HG03460 (cell line): ENCODE measurements at regions not wholly inside any gene's neighbourhood (a gene's known extent, or its start where the extent isn't known, plus 50 kb on each side); places are given as distances from the start of the nearest gene placed in this dataset.

ENCODE experiments used
- ATAC-seq: cut with Tn5 transposase; IDR thresholded peaks from one replicate; pipeline ENCODE4 v1.9.1; 2021; ENCODE audit not compliant: unreplicated experiment

- ATAC-seq = no peak
Measured at GRCh38 chr16:86052115-86052670, 153.2 kb downstream of the IRF8 start.

DNA sequence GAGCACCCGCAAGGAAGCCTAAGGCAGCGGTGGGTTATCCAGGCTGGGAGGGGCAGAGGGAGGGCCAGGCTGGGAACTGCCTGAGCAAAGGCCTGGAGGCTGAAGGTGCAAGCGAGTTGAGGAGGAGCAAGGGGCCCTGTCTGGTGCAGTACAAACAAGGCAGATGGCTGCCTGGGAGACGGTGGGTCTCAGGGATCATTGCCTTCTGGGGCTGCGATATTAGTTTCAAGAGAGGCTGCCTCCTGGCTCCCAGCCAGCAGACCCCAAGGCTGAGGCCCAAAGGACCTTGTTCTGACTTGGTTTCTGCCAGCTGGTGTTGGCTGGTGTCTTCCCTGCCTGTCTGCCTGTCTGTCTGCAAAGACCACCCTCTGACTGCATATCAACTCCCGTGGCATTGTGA, 154.0 kb downstream of the IRF8 start:
- ATAC-seq = no peak

DNA sequence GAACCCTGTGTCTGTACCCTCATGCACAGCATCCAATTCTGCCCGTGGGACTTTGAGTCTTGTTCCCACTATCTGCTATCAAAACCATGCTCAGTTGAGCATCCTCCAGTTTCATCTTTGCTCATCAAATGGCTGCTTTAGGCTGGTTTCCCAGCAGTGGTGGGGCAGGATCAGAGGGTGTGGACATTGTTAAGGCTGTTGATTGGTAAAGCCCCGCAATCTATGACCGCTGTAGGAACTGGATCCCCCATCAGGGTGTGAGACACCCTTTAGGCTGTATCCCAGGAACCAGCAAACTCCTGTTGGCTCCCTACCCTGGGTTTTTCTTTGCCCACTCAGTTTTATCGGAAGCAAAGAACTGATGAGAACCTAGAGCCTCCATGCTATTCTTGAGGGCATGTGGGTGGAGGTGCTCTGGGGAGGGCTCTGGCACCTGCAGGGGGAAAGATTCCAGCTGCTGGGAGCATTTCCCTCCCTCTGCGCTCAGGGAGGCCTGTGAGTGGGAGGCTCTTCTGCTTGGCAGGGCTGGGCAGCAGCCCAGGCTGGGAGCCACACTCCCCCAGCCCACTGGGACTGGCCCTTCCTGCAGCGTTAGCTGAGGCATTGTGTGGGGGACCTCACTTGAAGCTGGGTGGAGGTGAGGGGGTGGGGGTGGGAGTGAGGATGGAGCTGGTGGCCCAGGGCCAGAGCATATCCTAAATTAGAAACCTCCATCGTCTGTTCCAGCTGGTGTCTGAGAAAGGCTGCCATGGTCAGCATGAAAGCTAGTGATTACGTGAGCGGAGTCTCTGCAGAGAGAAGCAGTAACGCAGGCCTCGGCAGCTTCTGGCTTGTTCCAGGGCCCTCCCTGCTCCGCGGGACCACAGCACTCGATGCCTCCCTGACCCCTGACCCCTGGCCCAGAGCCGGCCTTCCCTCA, 160.6 kb downstream of the IRF8 start:
- ATAC-seq = no peak

- no peak for ATAC-seq
Measured at GRCh38 chr16:86060381-86061317, 161.7 kb downstream of the IRF8 start.

DNA sequence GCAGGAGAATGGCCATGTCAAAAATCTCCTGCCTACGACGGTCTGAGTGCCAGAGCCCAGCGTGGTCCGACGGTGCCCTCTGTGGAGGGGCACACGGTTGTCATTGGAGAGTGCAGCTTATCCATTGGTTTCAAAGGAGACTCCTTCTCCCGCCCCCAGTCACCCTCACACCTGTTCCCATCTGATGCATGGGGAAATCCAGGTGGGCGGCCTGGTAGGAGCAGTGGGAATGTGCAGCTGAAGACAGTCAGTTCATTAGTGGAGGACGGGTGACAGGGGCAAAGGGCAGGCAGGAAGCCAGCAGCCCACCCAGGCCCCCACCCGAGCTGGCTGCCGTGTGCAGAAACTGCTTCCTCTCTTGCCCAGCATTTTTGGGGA, 162.3 kb downstream of the IRF8 start:
- no peak for ATAC-seq

DNA sequence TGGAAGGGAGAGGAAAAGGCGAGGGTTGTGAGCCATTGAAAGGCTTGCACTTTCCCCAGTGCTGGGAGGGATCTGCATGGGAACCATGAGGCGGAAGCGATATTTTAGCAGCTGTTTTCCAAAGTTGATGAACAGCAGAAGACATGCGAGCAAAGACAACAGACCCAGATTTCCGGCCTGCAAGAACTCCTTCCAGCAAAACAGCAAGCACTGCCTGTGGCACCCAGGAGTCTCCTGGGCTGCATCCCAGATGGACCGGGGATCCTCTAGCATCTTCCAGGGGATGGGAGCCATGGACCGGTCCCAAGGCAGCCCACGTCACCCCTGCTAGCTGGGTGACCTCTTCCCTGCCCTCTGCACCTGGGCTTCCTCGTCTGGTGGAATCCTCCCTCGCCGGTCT, 162.8 kb downstream of the IRF8 start:
- ATAC-seq = no peak

GRCh38 chr16:86062271-86062965, 163.5 kb downstream of the IRF8 start:
- no peak for ATAC-seq

GRCh38 chr16:86063760-86064405, 164.9 kb downstream of the IRF8 start:
- no peak for ATAC-seq

DNA sequence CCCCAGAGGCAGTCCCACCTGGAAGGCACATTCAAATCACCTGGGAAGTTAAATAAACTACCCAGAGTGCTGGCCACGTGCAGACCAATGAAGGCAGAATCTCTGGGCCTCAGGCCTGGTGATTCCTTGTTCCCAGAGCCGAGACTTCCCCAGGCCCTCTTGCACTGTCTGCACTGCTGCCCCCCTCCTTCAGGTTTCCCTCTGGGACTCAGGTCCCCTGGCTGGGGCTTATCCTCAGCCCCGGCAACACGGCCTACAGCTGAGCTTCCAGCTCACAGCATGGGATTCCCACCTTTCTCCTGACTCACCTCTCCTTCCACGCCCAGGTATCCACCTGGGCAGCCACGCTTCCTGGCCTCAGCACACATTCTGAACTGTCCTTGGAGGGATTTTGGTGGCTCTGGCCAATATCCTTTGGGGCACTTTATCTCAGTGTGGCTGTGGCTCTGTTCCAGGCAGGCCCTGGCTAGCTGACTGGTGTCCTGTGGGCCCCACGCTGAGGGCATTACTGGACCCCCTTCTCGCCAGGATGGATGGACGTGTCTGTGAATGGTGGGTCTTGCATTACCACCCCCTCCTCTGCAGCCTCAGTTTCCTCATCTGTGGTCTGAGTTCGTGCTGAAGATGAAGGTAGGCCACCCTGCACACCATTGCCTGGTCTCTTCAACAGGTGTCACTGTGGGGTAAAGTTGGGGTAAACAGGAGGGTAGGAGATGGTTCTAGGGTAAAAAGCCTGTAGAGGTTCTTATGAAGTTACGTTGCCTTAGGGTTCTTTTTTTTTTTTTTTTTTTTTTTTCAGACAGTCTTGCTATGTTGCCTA, 165.7 kb downstream of the IRF8 start:
- ATAC-seq = no peak

- no peak for ATAC-seq
Measured at GRCh38 chr16:86065711-86066110, 166.7 kb downstream of the IRF8 start.

DNA sequence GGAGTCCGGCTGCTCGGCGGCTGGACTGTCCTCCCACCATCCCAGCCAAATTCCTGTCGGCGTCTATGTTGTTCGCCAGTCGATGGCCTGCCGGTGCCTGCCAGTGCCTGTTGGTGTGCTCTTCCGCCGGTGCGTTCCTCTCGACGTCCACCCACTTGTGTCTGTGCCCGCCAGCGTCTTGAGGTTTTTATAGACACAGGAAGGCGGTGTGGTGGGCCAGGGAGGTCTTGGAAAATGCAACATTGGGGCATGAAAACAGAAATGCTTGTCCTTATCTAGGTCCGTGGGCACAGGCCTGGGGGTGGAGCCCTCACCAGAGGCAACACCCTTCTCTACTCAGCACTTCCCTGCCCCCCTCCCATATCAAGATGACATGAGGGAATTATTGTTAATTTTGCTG, 167.8 kb downstream of the IRF8 start:
- ATAC-seq = no peak

DNA sequence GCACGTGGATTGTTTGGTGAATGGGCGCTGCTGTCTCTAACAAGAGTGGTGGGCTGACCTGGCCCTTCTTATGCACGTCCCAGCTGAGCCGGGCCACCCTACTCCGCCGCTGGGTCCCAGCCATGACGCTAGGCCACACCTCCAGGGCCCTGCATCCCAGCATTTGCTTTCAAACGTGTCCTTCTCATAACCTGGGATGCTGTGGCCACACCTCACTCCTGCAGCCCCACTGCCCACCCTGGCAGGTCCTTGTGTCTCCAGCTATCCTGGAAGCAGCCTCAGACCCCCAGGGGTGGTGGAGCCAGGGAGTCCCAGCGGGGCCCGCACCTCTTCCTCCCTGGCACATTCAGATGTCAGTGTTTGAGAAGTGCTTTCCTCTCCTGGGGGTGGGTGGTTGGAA, 168.6 kb downstream of the IRF8 start:
- ATAC-seq = no peak

GRCh38 chr16:86067936-86068335, 169.0 kb downstream of the IRF8 start:
- ATAC-seq = no peak

- ATAC-seq = no peak
Measured at GRCh38 chr16:86068722-86069121, 169.8 kb downstream of the IRF8 start.

- no peak for ATAC-seq
Measured at GRCh38 chr16:86069736-86070298, 170.9 kb downstream of the IRF8 start.

DNA sequence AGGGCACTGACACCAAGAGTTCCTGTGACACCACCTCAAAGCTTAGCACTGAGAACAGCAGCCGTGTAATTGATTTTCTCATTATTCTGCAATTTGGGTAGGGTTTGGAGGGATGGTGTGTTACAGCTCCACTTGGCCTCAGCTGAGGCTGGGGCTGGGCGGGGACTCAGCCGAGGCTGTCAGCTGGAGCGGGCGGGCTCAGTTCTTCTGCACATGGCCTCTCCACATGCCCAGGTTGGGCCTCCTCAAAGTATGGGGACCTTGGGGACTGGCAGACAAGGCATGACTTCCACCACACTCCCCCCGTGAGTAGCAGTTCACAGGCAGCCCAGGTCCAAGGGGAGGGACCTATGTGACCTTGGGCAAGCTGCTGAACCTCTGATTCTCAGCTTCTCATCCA, 171.5 kb downstream of the IRF8 start:
- ATAC-seq = no peak

GRCh38 chr16:86070971-86071370, 172.0 kb downstream of the IRF8 start:
- no peak for ATAC-seq

DNA sequence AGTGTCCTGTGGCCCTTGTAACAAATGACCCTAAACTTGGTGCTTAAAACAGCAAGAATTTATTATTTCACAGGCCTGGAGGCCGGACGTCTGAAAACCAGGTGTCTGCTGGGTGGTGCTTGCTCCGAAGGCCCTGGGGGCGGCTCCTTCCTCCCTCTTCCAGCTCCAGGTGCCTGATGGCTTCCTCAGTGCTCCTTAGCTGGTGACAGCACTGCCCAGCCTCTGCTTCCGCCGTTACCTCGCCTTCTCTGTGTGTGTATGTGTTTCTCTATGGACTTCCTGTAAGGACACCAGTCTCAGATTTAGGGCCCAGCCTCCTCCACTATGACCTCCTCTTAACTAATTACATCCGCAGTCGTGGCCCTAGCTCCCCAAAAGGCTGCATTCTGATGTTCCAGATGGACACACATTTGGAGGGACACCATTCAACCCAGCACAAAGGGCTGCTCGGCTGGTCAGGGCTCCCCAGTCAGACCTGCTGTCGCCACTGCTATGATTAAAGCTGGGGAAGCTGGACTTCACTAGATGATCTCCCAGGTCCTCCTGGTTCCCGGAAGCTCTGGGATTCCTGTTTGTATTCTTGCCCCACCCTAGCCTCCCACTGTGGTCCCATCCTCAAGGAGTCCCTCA, 172.8 kb downstream of the IRF8 start:
- no peak for ATAC-seq
